ENCODE measurements at regions not wholly inside any gene's neighbourhood (a gene's known extent, or its start where the extent isn't known, plus 50 kb on each side); places are given as distances from the start of the nearest gene placed in this dataset.

DNA sequence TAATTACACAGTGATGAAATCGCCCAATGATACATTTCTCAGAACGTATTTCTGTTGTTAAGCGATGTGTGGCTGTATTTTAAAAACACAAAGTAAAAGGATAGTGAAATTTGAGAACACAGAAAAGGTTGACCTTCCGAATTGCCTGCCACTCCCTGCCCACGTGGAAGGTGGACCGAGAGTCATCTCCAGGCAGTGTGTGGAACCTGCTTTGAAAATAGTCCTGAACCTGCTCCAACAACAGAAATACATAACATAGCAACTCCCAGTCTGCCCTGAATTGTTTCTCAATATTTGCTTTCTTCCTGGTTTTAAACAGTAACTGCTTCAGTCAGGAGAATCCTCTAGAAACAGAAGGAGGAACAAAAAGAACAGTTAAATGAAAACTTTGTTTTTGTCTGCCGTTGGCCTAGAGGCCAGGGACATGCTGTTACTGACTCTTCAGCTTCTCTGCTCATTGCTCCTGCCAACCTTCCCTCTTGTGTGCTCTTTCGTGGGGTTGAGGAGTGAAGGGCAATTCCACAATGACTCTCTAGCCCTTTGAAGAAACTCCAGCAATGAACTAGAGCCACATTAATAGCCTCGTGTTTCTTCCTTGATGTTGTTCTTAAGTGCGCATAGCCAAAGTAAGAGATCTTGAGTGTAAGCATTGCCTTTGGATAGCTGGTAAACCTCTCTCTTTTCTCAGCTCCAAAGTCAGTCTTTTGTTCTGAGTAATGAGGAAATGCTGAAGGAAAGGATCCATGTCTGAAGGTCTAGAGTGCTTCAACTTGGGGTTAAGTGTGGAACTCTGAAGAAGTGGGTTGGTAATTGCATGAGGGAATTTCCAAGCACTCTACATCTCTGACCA lies 452.5 kb upstream of the CCL2 start:
- DNase-seq (no peak), FAIRE-seq (no peak)
- H3K27me3 ChIP-seq (ENCODE audit: control insufficient read depth, insufficient read depth, low read length), result no peaks in the 10 kb centered on the region
- intact Hi-C loops (cut with DNase I), result no loop called here
- TF ChIP-seq, protein P1, sequence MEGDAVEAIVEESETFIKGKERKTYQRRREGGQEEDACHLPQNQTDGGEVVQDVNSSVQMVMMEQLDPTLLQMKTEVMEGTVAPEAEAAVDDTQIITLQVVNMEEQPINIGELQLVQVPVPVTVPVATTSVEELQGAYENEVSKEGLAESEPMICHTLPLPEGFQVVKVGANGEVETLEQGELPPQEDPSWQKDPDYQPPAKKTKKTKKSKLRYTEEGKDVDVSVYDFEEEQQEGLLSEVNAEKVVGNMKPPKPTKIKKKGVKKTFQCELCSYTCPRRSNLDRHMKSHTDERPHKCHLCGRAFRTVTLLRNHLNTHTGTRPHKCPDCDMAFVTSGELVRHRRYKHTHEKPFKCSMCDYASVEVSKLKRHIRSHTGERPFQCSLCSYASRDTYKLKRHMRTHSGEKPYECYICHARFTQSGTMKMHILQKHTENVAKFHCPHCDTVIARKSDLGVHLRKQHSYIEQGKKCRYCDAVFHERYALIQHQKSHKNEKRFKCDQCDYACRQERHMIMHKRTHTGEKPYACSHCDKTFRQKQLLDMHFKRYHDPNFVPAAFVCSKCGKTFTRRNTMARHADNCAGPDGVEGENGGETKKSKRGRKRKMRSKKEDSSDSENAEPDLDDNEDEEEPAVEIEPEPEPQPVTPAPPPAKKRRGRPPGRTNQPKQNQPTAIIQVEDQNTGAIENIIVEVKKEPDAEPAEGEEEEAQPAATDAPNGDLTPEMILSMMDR (IDR thresholded peaks at IDR 0.05; ENCODE audit: borderline replicate concordance, extremely low read depth, insufficient read depth), result no peak
- H3K36me3 ChIP-seq (ENCODE audit: control insufficient read depth in 2 of 3, insufficient read depth in 3 of 3, low read length in 3 of 3), result no peaks in the 10 kb centered on the region
- no peaks in the 10 kb centered on the region for H3K4me1 ChIP-seq (ENCODE audit: control insufficient read depth in 2 of 3, insufficient read depth in 2 of 3, low read depth in 1 of 3, low read length in 3 of 3)
- no peak overlapping the region for H3K27ac ChIP-seq (ENCODE audit: low read depth in 2 of 2, low read length in 2 of 2)
- H3K4me3 ChIP-seq (ENCODE audit: low read length in 3 of 3), result no peak overlapping the region
- no peak overlapping the region for H3K9ac ChIP-seq (ENCODE audit: low read length in 3 of 3)
- no peaks in the 10 kb centered on the region for H3K9me3 ChIP-seq (ENCODE audit: control insufficient read depth in 2 of 3, insufficient read depth in 1 of 3, low read length in 3 of 3)

GRCh38 chr17:33803199-33803685 lies 451.8 kb upstream of the CCL2 start:
- intact Hi-C loops (cut with DNase I), result no loop called here
- TF ChIP-seq, protein P1 (IDR thresholded peaks at IDR 0.05; ENCODE audit: borderline replicate concordance, extremely low read depth, insufficient read depth), result no peak
- Histone ChIP-seq H3K36me3 (ENCODE audit: control insufficient read depth in 2 of 3, insufficient read depth in 3 of 3, low read length in 3 of 3) (no peaks in the 10 kb centered on the region), H3K27me3 (ENCODE audit: control insufficient read depth, insufficient read depth, low read length) (no peaks in the 10 kb centered on the region), H3K9me3 (ENCODE audit: control insufficient read depth in 2 of 3, insufficient read depth in 1 of 3, low read length in 3 of 3) (no peaks in the 10 kb centered on the region), H3K4me3 (ENCODE audit: low read length in 3 of 3) (no peak overlapping the region), H3K4me1 (ENCODE audit: control insufficient read depth in 2 of 3, insufficient read depth in 2 of 3, low read depth in 1 of 3, low read length in 3 of 3) (no peaks in the 10 kb centered on the region), H3K27ac (ENCODE audit: low read depth in 2 of 2, low read length in 2 of 2) (no peak overlapping the region), H3K9ac (ENCODE audit: low read length in 3 of 3) (no peak overlapping the region)
- FAIRE-seq (no peak), DNase-seq (no peak)

DNA sequence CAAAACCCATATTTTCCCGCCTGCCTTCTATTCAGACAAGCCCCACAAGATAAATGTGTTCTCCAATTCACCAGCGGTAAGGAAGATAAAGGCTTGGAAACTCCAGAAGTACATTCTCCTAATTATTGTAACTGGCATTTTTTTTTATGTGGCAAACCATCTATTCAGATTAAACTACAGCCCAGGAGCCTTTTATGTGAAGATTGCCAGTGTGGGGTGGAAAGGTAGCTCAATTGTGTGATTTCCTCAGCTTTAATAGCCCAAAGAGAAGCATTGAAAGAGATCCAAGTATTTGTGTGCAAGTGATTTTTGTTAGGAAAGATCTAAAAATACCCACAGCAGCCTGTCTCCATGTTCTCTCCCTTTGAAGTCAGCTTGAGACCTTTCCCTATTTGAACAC lies 451.4 kb upstream of the CCL2 start:
- Histone ChIP-seq H3K9me3 (ENCODE audit: control insufficient read depth in 2 of 3, insufficient read depth in 1 of 3, low read length in 3 of 3) (no peaks in the 10 kb centered on the region), H3K4me3 (ENCODE audit: low read length in 3 of 3) (no peak overlapping the region), H3K27me3 (ENCODE audit: control insufficient read depth, insufficient read depth, low read length) (no peaks in the 10 kb centered on the region), H3K9ac (ENCODE audit: low read length in 3 of 3) (no peak overlapping the region), H3K27ac (ENCODE audit: low read depth in 2 of 2, low read length in 2 of 2) (no peak overlapping the region), H3K4me1 (ENCODE audit: control insufficient read depth in 2 of 3, insufficient read depth in 2 of 3, low read depth in 1 of 3, low read length in 3 of 3) (no peaks in the 10 kb centered on the region), H3K36me3 (ENCODE audit: control insufficient read depth in 2 of 3, insufficient read depth in 3 of 3, low read length in 3 of 3) (no peaks in the 10 kb centered on the region)
- intact Hi-C loops (cut with DNase I), result no loop called here
- FAIRE-seq (no peak), DNase-seq (no peak)
- TF ChIP-seq, protein P1 (IDR thresholded peaks at IDR 0.05; ENCODE audit: borderline replicate concordance, extremely low read depth, insufficient read depth), result no peak

Measured in kidney (tissue), 13 donors.